Psoas muscle (tissue), 7 donors: ENCODE measurements at regions not wholly inside any gene's neighbourhood (a gene's known extent, or its start where the extent isn't known, plus 50 kb on each side); places are given as distances from the start of the nearest gene placed in this dataset.

Experiments used
- ATAC-seq, 4 donors: fragments of 200-7000 bp; cut with Tn5 transposase; one replicate each; pipeline ENCODE4 v1.9.1; 2020; ENCODE audit warnings: moderate library complexity in 3 of 4, mild to moderate bottlenecking in 2 of 4
- DNase-seq, 2 donors: peaks; one replicate each; pipeline ENCODE4 v3.0.0-alpha.2; 2020
- H3K27ac ChIP-seq: fragments of 200-600 bp; one replicate; pipeline ENCODE4 v1.8.0; 2022
- H3K27me3 ChIP-seq, 3 donors: fragments of 200-600 bp in 1 of 3; one replicate each; pipeline versions ENCODE4 v1.6.1 to v1.8.0; 2013 to 2022; ENCODE audit warnings: low read length in 2 of 3, mild to moderate bottlenecking in 2 of 3, moderate library complexity in 1 of 3; ENCODE audit not compliant: insufficient read depth in 3 of 3
- H3K36me3 ChIP-seq, 2 donors: fragments of 200-600 bp in 1 of 2; one replicate each; pipeline versions ENCODE4 v1.6.1 to v1.8.0; 2013 to 2022; ENCODE audit warnings: low read depth in 1 of 2, mild to moderate bottlenecking in 1 of 2, moderate library complexity in 1 of 2; ENCODE audit not compliant: insufficient read depth in 1 of 2
- H3K4me1 ChIP-seq: fragments of 200-600 bp; one replicate; pipeline ENCODE4 v1.8.0; 2022
- H3K4me3 ChIP-seq: fragments of 200-600 bp; one replicate; pipeline ENCODE4 v1.8.0; 2022; ENCODE audit warnings: mild to moderate bottlenecking
- H3K9me3 ChIP-seq: fragments of 200-600 bp; one replicate; pipeline ENCODE4 v1.8.0; 2022
- WGBS, 3 donors: extraction: QIAGEN DNeasy Blood & Tissue Kit; methylation state at CpG; one replicate each; pipeline versions ENCODE4 v1.1.6 to v1.1.7; 2013; 5-methylcytosine and 5-hydroxymethylcytosine counted together
- intact Hi-C, 2 donors: fragments of 100-400 bp; cut with DNase I; formaldehyde crosslinking; loops; one replicate each; pipeline versions ENCODE4 v1.11.0 to v1.14.2; 2022
- TF ChIP-seq, protein P1 (sequence below): fragments of 200-600 bp; IDR thresholded peaks from one replicate; pipeline ENCODE4 v1.8.0; 2022; ENCODE audit warnings: antibody characterized with exemption
- donor health status: healthy with polysubstance abuse.
- donor health status: DM: no; HTN: no; CAD: no; lungs with moderate emphysema.
- donor health status: Bipolar disorder and iron deficiency.
- donor health status: healthy.
- donor health status: DM: yes; HTN: yes; CAD: no.
- donor health status: DM: no; HTN: no; CAD: no.
- donor health status: DM: yes; HTN: yes; CAD: no.

DNA sequence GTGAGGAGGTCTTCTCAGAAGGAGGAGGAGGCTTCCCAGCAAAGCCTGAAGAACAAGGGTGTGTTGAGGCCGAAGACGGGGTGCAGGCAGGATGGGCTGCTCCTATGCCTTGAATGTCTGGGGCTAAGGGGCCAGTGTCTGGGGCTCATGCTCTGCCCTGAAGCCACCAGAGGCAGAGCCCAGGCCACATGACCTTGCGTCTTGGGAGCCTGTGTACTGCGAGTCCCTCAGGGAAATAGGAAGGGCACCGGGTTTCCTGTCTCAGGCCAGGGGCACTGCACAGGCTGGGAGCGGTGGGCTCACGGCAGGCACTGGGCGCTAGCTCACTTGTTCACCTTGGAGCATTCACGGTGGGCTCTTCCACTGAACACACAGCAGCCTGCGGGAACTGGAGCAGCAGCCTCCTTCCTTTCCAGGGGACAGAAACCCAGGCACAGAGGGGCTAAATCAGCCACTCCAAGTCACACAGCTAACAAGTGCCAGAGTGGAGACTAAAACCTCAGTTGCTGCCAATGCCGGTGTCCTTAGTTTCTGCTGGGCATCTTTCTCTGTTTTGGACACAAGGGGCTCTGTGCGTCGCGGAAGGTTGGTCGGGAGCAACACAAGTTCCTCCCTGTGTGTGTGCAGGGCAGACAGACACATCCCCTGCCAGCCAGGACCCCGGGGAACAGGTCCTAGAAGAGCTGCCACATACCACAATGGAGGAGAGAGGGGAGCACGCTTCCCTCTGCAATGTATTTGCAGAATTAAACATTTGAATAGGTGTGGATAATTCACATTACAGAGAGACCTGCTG lies 104.8 kb upstream of the C1orf174 start:
- intact Hi-C loops, result no loop called here
- peaks cover 3 to 29% (median 4%) of the 10 kb centered on the region in 3 donors for H3K27me3 ChIP-seq
- TF ChIP-seq, protein P1, sequence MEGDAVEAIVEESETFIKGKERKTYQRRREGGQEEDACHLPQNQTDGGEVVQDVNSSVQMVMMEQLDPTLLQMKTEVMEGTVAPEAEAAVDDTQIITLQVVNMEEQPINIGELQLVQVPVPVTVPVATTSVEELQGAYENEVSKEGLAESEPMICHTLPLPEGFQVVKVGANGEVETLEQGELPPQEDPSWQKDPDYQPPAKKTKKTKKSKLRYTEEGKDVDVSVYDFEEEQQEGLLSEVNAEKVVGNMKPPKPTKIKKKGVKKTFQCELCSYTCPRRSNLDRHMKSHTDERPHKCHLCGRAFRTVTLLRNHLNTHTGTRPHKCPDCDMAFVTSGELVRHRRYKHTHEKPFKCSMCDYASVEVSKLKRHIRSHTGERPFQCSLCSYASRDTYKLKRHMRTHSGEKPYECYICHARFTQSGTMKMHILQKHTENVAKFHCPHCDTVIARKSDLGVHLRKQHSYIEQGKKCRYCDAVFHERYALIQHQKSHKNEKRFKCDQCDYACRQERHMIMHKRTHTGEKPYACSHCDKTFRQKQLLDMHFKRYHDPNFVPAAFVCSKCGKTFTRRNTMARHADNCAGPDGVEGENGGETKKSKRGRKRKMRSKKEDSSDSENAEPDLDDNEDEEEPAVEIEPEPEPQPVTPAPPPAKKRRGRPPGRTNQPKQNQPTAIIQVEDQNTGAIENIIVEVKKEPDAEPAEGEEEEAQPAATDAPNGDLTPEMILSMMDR, result no peak
- no peak for ATAC-seq
- H3K9me3 ChIP-seq, result no peaks in the 10 kb centered on the region
- WGBS, 3 donors, result 71 to 77% (median 75%) methylated on average over 17 of the region's 17 CpGs
- H3K27ac ChIP-seq, result no peak overlapping the region
- no peaks in the 10 kb centered on the region for H3K4me1 ChIP-seq
- no peaks in the 10 kb centered on the region for H3K36me3 ChIP-seq
- H3K4me3 ChIP-seq, result no peak overlapping the region
- DNase-seq, result peak in 1 of 2 donors; percentile 16

DNA sequence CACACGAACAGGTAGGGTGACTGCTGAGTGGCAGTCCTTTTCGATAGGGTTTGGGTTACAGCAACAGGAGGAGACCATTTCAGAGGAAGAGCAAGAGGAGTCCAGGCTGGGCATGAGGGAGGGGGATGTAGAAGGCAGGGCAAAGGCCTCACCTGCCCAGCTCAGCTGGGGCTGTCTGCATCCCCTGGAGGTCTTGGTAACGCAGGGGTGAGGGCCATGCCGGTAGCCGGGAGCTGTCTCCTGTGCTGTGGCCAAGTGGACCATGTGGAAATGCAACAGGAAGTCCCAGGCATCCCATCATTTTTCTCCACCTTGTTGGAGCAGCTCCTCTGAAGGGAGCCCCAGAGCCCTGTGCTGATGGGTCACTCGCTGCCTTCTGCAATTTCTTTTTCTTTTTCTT lies 105.4 kb upstream of the C1orf174 start:
- H3K36me3 ChIP-seq, result no peaks in the 10 kb centered on the region
- H3K27ac ChIP-seq, result no peak overlapping the region
- ATAC-seq (no peak), DNase-seq (no peak)
- 67 to 75% (median 72%) methylated on average over 6 of the region's 6 CpGs for whole genome bisulfite sequencing, 3 donors
- intact Hi-C loops, result no loop called here
- no peaks in the 10 kb centered on the region for H3K4me1 ChIP-seq
- no peak overlapping the region for H3K4me3 ChIP-seq
- TF ChIP-seq, protein P1, result no peak
- no peaks in the 10 kb centered on the region for H3K9me3 ChIP-seq
- peaks cover 3 to 29% (median 4%) of the 10 kb centered on the region in 3 donors for H3K27me3 ChIP-seq

DNA sequence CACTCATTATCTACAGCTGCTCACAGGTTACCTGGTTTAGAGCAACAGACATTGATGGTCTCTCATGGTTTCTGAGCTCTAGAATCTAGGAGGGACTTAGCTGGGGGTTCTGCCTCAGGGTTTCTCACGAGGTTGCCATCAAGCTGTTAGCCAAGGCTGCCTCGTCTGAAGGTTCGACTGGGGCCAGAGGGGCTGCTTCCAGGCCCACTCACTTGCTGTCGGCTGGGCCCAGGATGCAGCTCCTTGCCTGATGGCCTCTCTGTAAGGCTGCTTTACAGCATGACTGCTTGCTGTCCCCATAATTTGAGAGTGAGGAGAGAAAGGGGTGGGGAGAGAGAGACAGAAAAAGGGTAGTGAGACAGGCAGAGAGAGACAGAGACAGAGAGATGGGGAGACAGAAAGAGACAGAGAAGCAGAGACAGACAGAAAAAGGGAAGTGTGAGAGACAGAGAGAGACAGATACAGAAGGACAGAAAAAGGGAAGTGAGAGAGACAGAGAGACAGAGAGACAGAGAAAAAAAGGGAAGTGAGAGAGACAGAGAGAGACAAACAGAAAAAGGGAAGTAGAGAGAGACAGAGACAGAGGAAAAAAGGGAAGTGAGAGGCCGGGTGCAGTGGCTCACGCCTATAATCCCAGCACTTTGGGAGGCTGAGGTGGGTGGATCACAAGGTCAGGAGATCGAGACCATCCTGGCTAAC lies 106.8 kb upstream of the C1orf174 start:
- no peak overlapping the region for H3K27ac ChIP-seq
- peaks cover 3 to 23% (median 4%) of the 10 kb centered on the region in 3 donors for H3K27me3 ChIP-seq
- intact Hi-C loops, result no loop called here
- DNase-seq (no peak), ATAC-seq (no peak)
- H3K9me3 ChIP-seq, result no peaks in the 10 kb centered on the region
- TF ChIP-seq, protein P1, result no peak
- 72 to 79% (median 78%) methylated on average over 7 of the region's 7 CpGs for WGBS, 3 donors
- H3K36me3 ChIP-seq, result no peaks in the 10 kb centered on the region
- no peak overlapping the region for H3K4me3 ChIP-seq
- H3K4me1 ChIP-seq, result no peaks in the 10 kb centered on the region

DNA sequence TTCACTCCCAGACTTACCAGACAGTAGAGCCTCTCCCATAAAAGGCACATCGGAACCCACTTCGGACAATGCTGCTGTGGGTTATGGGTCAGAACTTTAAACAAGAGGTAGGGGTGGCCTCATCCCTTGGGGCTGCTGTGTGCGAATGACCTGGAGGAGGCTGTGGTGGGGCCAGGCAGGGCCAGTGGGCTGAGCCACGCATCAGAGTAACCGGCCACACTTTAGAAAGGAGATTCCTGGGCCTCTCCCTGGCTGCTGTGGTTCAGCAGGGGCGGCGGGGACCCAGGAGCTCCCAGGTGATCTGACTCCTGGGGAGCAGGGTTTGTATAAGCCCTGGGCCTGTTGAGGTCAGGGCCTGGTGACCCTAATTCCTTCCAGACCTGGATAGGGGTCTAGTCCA lies 110.2 kb upstream of the C1orf174 start:
- TF ChIP-seq, protein P1, result no peak
- no peaks in the 10 kb centered on the region for H3K4me1 ChIP-seq
- no peak overlapping the region for H3K27ac ChIP-seq
- no peak overlapping the region for H3K4me3 ChIP-seq
- no peaks in the 10 kb centered on the region for H3K36me3 ChIP-seq
- ATAC-seq, result no peak
- intact Hi-C loops, result no loop called here
- WGBS, 3 donors, result 71 to 77% (median 76%) methylated on average over 7 of the region's 7 CpGs
- H3K9me3 ChIP-seq, result no peaks in the 10 kb centered on the region
- no peak for DNase-seq
- peaks cover 0 to 9% (median 0%) of the 10 kb centered on the region in 3 donors for H3K27me3 ChIP-seq
